ENCODE measurements at regions not wholly inside any gene's neighbourhood (a gene's known extent, or its start where the extent isn't known, plus 50 kb on each side); places are given as distances from the start of the nearest gene placed in this dataset.

GRCh38 chr6:168741942-168742782, 301.2 kb downstream of the SMOC2 start:
- no peak for FAIRE-seq

GRCh38 chr6:168741305-168741704, 300.3 kb downstream of the SMOC2 start:
- no peak for FAIRE-seq

- FAIRE-seq = no peak
These were observed 298.4 kb downstream of the SMOC2 start for GRCh38 chr6:168739381-168739780.

GRCh38 chr6:168737481-168737880, 296.5 kb downstream of the SMOC2 start:
- FAIRE-seq = no peak

GRCh38 chr6:168737014-168737413, 296.0 kb downstream of the SMOC2 start:
- FAIRE-seq = no peak

GRCh38 chr6:168736039-168736438, 295.1 kb downstream of the SMOC2 start:
- FAIRE-seq = no peak

- FAIRE-seq = no peak
These were observed 294.4 kb downstream of the SMOC2 start for GRCh38 chr6:168735268-168735949.

- no peak for FAIRE-seq
These were observed 293.5 kb downstream of the SMOC2 start for GRCh38 chr6:168734523-168734922.

GRCh38 chr6:168732676-168733075, 291.7 kb downstream of the SMOC2 start:
- no peak for FAIRE-seq

- FAIRE-seq = no peak
These were observed 290.1 kb downstream of the SMOC2 start for GRCh38 chr6:168730931-168731716.

- no peak for FAIRE-seq
These were observed 287.1 kb downstream of the SMOC2 start for GRCh38 chr6:168728056-168728455.

- no peak for FAIRE-seq
These were observed 285.4 kb downstream of the SMOC2 start for GRCh38 chr6:168726312-168726856.

GRCh38 chr6:168725802-168726201, 284.8 kb downstream of the SMOC2 start:
- FAIRE-seq = no peak

GRCh38 chr6:168724669-168725570, 283.9 kb downstream of the SMOC2 start:
- no peak for FAIRE-seq

GRCh38 chr6:168724033-168724432, 283.0 kb downstream of the SMOC2 start:
- FAIRE-seq = no peak

- no peak for FAIRE-seq
These were observed 281.4 kb downstream of the SMOC2 start for GRCh38 chr6:168722397-168722796.

- FAIRE-seq = no peak
These were observed 280.6 kb downstream of the SMOC2 start for GRCh38 chr6:168721571-168721970.

- no peak for FAIRE-seq
These were observed 278.9 kb downstream of the SMOC2 start for GRCh38 chr6:168719901-168720300.

- FAIRE-seq = no peak
These were observed 278.0 kb downstream of the SMOC2 start for GRCh38 chr6:168718821-168719475.

Measured in colon (tissue), 2 donors.